GM19043 (cell line): ENCODE measurements at regions not wholly inside any gene's neighbourhood (a gene's known extent, or its start where the extent isn't known, plus 50 kb on each side); places are given as distances from the start of the nearest gene placed in this dataset.
"Not testable (repeated sequence)": the region's sequence is repeated elsewhere in the genome, so short reads cannot be mapped to it uniquely, and the experiment has no call there.

ENCODE experiments used
- ATAC-seq: cut with Tn5 transposase; IDR thresholded peaks from one replicate; pipeline ENCODE4 v1.9.1; 2021; ENCODE audit warnings: low read depth; ENCODE audit not compliant: unreplicated experiment

GRCh38 chr2:7510353-7510752, 593.1 kb downstream of the RNF144A start:
- no peak for ATAC-seq

GRCh38 chr2:7513834-7514233, 596.6 kb downstream of the RNF144A start:
- ATAC-seq, result no peak

DNA sequence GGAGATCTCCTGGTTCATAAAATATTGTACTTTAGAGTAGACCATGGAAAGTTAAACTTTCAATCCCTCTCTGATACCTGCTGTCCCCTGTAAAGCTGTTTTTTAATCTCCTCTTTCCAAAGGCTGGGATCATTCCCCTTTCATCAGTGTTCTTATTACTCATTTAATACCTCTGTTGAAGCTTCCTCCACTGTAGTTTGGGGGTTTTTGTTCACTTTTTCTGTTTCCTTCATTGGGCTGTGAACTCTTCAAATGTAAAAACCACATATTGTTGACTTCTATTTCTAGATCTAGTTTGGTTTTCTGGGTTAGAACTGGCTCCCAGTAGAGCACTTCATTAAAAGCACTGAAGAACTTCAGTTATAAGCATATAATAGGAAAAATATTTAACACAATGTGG, 598.1 kb downstream of the RNF144A start:
- ATAC-seq, result no peak

GRCh38 chr2:7516484-7517063, 599.4 kb downstream of the RNF144A start:
- no peak for ATAC-seq

GRCh38 chr2:7517088-7517487, 599.9 kb downstream of the RNF144A start:
- ATAC-seq, result no peak

DNA sequence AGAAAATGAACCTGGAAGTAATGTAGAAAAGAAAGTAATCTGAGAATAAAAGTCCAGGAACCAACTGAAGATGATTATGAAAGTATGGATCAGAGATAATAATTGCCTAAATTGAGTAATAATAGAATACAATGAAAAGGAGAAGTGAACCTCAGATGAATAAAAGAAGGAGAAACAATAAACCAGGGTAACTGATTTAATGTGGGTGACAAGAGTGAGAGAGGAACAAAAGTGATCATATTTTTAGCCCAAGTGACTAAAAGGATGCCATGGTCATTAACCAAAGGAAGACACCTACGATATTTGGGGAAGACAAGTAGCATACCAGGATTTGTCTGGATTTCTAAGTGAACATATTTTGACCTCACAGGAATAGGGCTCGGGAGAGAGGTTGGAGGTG, 600.6 kb downstream of the RNF144A start:
- no peak for ATAC-seq

DNA sequence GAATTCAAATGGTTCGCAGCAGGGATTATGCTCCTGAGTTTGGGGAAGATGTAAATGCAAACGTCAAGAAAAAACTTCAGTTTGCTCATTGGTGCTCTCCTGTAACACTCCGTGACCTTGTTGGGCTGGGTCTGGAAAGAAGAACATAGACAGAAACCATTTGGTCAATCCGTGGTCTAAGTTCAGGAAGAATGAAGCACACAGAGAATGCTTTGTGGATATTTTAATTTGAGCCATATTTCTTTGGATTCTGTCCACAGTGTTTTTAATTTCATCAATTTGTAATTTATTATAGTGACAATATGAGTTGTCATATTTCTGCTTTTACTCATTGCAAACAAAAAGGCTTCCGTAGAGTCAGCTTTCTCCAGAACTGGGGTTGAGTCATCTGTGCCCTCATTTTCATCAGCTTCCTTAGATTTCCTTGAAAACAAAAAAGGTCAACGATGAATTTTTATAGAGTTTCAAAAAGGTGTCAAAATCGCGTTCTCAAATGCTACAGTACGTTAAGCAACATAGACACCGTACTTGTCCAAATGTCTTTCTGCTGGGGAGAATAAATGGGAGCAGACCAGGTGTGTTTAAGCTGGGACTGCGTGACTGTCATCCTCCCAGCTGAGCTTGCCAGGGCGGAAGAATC, 606.4 kb downstream of the RNF144A start:
- ATAC-seq, result no peak

- ATAC-seq, result no peak
Observed at GRCh38 chr2:7524195-7524594, 607.0 kb downstream of the RNF144A start.

DNA sequence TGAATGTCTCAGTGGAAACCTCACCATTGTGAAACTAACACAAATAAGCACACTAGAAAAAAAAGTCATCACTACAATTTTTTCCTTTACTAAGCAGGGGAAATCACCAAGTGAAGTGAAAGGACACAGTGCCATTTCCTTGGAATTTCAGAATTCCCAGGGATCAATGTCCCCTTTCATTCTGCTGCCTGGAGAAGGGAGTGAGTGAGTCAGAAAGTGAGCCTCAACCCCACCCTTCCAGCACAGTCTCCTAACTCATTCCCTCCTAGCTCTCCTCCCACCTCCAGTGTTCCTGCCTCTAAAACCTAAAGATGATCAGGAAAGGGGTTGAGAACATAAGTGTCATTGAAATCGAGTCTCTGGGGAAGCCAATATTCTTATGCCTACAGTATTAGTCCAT, 608.5 kb downstream of the RNF144A start:
- no peak for ATAC-seq

GRCh38 chr2:7527165-7527722, 610.0 kb downstream of the RNF144A start:
- no peak for ATAC-seq

- no peak for ATAC-seq
Observed at GRCh38 chr2:7530001-7530400, 612.8 kb downstream of the RNF144A start.

- ATAC-seq, result no peak
Observed at GRCh38 chr2:7539077-7539476, 621.9 kb downstream of the RNF144A start.

GRCh38 chr2:7539760-7540159, 622.5 kb downstream of the RNF144A start:
- ATAC-seq, result no peak

DNA sequence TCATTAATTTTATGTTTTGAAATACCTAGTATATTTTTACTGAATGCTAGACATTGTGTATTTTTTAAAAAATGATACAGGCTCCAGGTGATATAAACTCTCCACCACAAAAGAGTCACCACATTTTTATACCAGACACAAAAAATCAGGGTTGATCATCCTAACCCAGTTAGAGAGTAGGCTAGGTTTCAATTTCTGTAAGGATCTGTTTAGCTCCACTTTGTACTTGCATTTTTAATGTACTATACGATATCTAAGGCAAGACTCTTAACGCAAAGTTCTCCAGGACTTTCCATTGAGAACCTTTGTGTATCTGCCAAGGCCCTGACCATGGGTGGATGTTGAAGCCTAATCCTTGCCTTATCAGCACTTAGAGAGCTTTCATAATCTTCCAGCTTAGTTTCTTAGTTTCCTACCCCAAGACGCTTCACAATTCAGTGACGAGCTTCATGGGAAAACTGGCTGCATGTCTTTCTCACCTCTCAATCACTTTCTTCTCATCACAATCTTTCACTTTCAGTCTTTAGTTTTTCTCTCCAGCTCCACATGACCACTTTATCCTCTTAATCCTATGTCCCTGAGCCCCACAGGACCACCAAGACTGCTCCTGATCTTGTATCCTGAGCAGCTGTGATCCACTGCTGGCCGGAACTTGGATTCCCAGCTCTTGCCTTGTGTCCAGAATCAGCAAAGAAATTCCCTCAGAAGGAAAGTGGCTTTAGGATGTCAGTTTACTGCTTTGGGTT, 635.8 kb downstream of the RNF144A start:
- no peak for ATAC-seq

DNA sequence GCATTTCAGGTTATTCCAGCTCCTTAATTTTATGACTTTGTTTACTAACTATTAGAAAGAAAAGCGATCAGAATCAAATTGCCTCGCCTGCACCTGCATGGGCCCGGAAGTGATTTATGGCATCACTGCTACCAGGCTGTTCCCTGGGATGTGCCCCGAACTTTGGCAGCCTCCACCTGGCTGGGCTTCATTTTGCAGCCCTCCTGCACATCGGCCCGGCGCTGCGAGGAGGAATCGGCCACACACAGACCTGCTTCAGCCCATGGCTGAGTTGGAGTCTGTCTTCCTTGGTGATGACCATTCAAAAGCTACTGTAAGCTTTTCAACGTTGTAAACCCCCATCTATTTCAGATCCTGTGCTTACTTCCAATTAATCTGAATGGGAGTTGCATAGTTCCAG, 638.0 kb downstream of the RNF144A start:
- no peak for ATAC-seq

GRCh38 chr2:7557376-7557775, 640.2 kb downstream of the RNF144A start:
- ATAC-seq, result no peak

- ATAC-seq, result no peak
Observed at GRCh38 chr2:7559791-7560190, 642.6 kb downstream of the RNF144A start.

DNA sequence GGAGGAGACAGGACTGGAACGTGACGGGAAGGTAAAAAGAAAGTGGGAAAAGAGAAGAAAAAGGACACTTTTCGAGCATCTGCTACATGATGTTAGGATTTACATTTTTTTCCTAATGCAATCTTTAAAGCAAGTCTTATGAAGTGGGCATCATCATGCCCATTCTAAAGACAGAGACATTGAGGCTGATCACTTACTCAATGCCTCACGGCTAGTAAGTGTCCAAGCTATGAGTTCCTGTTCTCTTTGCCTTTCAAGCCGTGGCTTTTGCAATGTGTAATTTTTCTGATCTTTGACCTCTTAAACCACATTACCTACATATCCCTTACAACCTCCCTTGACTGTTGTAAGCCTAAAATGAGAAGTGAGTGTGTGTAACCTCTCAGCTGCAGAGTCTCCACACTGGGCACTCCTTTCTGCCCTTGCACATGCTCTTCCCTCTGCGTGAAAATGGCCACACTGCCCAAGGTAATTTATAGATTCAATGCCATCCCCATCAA, 649.2 kb downstream of the RNF144A start:
- ATAC-seq, result no peak

GRCh38 chr2:7567116-7567515, 649.9 kb downstream of the RNF144A start:
- ATAC-seq, result not testable (repeated sequence)

DNA sequence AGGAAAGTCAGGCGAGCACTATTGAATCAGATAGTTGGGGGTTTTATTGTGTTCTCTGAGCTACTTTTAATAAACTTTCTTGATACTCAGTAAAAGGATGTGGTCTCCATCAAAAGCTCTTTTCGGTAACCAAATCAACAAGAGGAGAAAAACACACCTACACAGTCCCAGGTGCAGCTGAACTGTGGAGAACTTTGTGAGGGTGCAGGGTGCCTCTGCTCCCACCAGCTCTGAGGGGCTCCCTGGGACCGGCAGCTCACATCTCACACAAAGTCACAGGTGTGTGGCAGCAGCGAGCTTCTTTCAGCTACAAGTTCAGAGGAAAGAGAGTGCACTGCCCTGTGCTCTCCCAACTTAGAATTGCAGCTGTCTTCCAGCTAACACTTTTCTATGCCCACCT, 650.4 kb downstream of the RNF144A start:
- no peak for ATAC-seq

GRCh38 chr2:7570247-7570646, 653.0 kb downstream of the RNF144A start:
- ATAC-seq, result no peak
